ENCODE measurements at regions not wholly inside any gene's neighbourhood (a gene's known extent, or its start where the extent isn't known, plus 50 kb on each side); places are given as distances from the start of the nearest gene placed in this dataset.

DNA sequence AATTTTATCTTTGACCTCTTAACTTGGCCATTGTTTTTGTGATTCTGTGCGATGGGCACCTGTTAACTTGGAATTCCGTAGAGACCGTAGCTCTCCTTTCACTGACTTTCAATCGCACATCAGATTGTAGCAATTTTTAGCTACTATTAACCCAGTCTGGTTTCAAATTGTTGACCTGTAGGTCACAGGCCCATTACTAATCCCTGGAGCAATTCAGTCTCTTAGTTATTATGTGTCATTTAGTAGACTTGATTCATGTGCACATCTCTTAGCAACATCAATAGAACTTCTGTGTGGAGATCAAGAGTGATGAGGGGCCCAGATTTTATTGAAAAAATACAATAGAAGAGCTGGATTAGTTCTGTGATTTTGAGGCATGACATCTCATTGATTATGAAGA lies 549.6 kb upstream of the SLC10A2 start:
- no peak for TF ChIP-seq POLR2A (IDR thresholded peaks at IDR 0.05; ENCODE audit: extremely low read depth, insufficient read length)
- no peak for TF ChIP-seq CTCF (IDR thresholded peaks at IDR 0.05; ENCODE audit: low read depth, low read length)
- no peak for TF ChIP-seq MYC (IDR thresholded peaks at IDR 0.05; ENCODE audit: low read depth, low read length)

All from NB4 (cell line).